Osteoblast (primary cell): ENCODE measurements at regions not wholly inside any gene's neighbourhood (a gene's known extent, or its start where the extent isn't known, plus 50 kb on each side); places are given as distances from the start of the nearest gene placed in this dataset.

Source experiments
- DNase-seq: peaks from one replicate; pipeline ENCODE4 v3.0.0; 2011; ENCODE audit warnings: low spot score, mixed read lengths; ENCODE audit not compliant: insufficient read length; ENCODE audit errors: missing footprints
- H2AFZ ChIP-seq: 2 replicates; pipeline ENCODE4 v1.6.0; 2011; ENCODE audit warnings: mild to moderate bottlenecking, low read length
- H3K27ac ChIP-seq: 2 replicates; pipeline ENCODE4 v1.5.1; 2011; ENCODE audit warnings: mild to moderate bottlenecking, low read depth, low read length, moderate library complexity
- H3K27me3 ChIP-seq: 2 replicates; pipeline ENCODE4 v1.6.0; 2012; ENCODE audit warnings: mild to moderate bottlenecking, control low read depth, inconsistent platforms, low read length, moderate library complexity; ENCODE audit not compliant: insufficient read depth
- H3K36me3 ChIP-seq: 2 replicates; pipeline ENCODE4 v1.5.1; 2011; ENCODE audit warnings: mild to moderate bottlenecking, low read length, control low read depth, moderate library complexity; ENCODE audit not compliant: insufficient read depth
- H3K4me1 ChIP-seq: 2 replicates; pipeline ENCODE4 v1.5.1; 2011; ENCODE audit warnings: mild to moderate bottlenecking, low read length, control low read depth, moderate library complexity; ENCODE audit not compliant: insufficient read depth
- H3K4me2 ChIP-seq: 2 replicates; pipeline ENCODE4 v1.6.0; 2011; ENCODE audit warnings: mild to moderate bottlenecking, low read length; ENCODE audit not compliant: insufficient read depth
- H3K4me3 ChIP-seq: fragments of 200-600 bp; sonication (generic); 3 replicates; pipeline ENCODE4 v1.5.1; 2012; ENCODE audit warnings: mild to moderate bottlenecking, low read length, inconsistent platforms; ENCODE audit not compliant: insufficient read depth
- H3K79me2 ChIP-seq: 2 replicates; pipeline ENCODE4 v1.6.0; 2012; ENCODE audit warnings: mild to moderate bottlenecking, low read length, control low read depth, inconsistent platforms; ENCODE audit not compliant: insufficient read depth
- H3K9me3 ChIP-seq: 2 replicates; pipeline ENCODE4 v1.5.1; 2011; ENCODE audit warnings: low read depth, low read length, control low read depth
- H4K20me1 ChIP-seq: 2 replicates; pipeline ENCODE4 v1.6.0; 2012; ENCODE audit warnings: mild to moderate bottlenecking, low read length, control low read depth; ENCODE audit not compliant: insufficient read depth
- TF ChIP-seq, protein P1 (sequence below): IDR thresholded peaks from 2 replicates; pipeline ENCODE4 v1.5.1; 2011; ENCODE audit warnings: mild to moderate bottlenecking, low read depth, low read length, moderate library complexity; ENCODE audit errors: extremely low read depth

DNA sequence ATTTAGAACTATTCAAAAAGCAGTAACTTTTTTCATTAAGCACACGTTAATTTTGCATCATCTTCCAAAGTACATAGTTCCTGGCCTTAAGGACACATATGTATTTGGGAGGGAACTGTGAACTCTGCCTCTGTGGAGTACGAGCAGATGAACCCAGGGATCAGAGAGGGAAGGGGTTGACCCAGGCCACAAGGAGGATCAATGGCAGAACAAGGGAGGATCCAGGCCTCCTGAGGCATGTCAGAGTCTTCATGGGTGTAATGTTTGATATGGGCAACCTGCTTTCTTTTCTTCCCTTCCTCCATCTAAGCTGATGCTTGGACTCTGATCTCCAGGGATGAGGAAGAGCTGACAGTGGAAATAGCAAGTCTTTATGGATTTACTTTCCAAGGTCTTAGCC is 164.0 kb downstream of the SH2D4B start:
- no peak overlapping the region for H3K4me2 ChIP-seq
- H3K4me1 ChIP-seq = no peaks in the 10 kb centered on the region
- H3K27ac ChIP-seq = no peak overlapping the region
- TF ChIP-seq, protein P1, sequence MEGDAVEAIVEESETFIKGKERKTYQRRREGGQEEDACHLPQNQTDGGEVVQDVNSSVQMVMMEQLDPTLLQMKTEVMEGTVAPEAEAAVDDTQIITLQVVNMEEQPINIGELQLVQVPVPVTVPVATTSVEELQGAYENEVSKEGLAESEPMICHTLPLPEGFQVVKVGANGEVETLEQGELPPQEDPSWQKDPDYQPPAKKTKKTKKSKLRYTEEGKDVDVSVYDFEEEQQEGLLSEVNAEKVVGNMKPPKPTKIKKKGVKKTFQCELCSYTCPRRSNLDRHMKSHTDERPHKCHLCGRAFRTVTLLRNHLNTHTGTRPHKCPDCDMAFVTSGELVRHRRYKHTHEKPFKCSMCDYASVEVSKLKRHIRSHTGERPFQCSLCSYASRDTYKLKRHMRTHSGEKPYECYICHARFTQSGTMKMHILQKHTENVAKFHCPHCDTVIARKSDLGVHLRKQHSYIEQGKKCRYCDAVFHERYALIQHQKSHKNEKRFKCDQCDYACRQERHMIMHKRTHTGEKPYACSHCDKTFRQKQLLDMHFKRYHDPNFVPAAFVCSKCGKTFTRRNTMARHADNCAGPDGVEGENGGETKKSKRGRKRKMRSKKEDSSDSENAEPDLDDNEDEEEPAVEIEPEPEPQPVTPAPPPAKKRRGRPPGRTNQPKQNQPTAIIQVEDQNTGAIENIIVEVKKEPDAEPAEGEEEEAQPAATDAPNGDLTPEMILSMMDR = no peak
- H3K9me3 ChIP-seq = no peaks in the 10 kb centered on the region
- no peak overlapping the region for H3K4me3 ChIP-seq
- no peaks in the 10 kb centered on the region for H4K20me1 ChIP-seq
- H2AFZ ChIP-seq = no peak overlapping the region
- H3K27me3 ChIP-seq = no peaks in the 10 kb centered on the region
- H3K36me3 ChIP-seq = no peaks in the 10 kb centered on the region
- H3K79me2 ChIP-seq = no peaks in the 10 kb centered on the region
- DNase-seq = no peak

DNA sequence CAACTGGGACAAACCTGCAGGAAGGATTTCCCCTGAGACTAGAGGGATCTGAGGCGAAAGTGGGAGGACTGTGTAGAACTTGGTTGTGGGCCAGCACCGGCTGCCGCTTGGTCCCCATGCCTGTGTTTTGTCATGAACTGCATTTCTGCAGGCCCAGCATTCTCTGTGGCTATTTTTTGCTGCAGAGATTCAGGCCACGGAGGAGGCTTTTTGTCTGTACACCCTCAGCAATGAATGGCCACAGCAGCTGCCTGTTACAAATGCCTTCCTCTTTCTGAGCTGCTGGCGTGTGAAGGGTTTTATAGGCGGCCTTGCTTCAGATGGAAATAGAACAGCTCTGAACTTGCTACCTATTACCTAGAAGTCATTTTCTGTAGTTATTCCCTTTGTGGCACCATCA is 164.4 kb downstream of the SH2D4B start:
- Histone ChIP-seq H3K27me3 (no peaks in the 10 kb centered on the region), H3K4me1 (no peaks in the 10 kb centered on the region), H3K4me3 (no peak overlapping the region), H3K9me3 (no peaks in the 10 kb centered on the region), H3K4me2 (no peak overlapping the region), H3K79me2 (no peaks in the 10 kb centered on the region), H3K36me3 (no peaks in the 10 kb centered on the region), H4K20me1 (no peaks in the 10 kb centered on the region), H3K27ac (no peak overlapping the region), H2AFZ (no peak overlapping the region)
- DNase-seq = no peak
- TF ChIP-seq, protein P1 = no peak

DNA sequence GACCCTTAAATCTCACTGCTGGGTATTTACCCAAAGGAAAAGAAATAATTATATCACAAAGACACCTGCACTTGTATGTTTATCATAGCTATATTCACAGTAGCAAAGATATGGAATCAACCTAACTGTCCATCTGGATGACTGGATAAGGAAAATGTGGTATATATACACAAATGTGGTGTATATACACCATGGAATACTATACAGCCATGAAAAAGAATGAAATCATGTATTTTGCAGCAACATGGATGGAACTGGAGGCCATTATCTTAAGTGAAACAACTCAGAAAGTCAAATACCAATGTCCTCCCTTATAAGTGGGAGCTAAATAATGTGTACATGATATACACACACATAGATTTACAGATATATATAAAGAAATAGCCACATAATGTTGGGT is 168.2 kb downstream of the SH2D4B start:
- no peak overlapping the region for H2AFZ ChIP-seq
- TF ChIP-seq, protein P1 = no peak
- H3K4me1 ChIP-seq = no peaks in the 10 kb centered on the region

DNA sequence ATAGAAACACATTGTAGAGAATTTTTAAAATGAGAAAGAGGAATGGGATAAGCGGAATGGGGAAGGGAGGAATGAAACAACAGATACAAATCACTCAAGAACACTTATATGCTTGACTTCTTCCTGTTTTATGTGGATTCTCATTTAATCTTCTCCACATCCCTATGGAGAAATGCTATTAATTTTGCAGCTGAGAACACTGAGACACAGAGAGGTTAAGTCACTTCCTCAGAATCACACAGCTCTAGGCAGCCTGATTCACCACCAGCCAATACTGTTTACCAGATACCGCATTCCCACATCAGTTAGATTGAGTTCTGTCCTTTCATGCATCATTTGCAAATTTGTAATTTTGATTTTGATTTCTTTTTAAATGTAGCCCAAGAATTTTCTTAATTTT is 170.5 kb downstream of the SH2D4B start:
- no peaks in the 10 kb centered on the region for H3K9me3 ChIP-seq
- no peaks in the 10 kb centered on the region for H3K4me1 ChIP-seq
- H3K79me2 ChIP-seq = no peaks in the 10 kb centered on the region
- H3K27ac ChIP-seq = no peak overlapping the region
- no peak overlapping the region for H3K4me2 ChIP-seq
- H4K20me1 ChIP-seq = no peaks in the 10 kb centered on the region
- no peaks in the 10 kb centered on the region for H3K27me3 ChIP-seq
- H2AFZ ChIP-seq = no peak overlapping the region
- H3K36me3 ChIP-seq = no peaks in the 10 kb centered on the region
- no peak for DNase-seq
- TF ChIP-seq, protein P1 = no peak
- H3K4me3 ChIP-seq = no peak overlapping the region

More for the DNA sequence above, 168.2 kb downstream of the SH2D4B start:
- no peak for DNase-seq
- H4K20me1 ChIP-seq = no peaks in the 10 kb centered on the region
- H3K27me3 ChIP-seq = no peaks in the 10 kb centered on the region
- H3K9me3 ChIP-seq = no peaks in the 10 kb centered on the region
- no peaks in the 10 kb centered on the region for H3K79me2 ChIP-seq
- H3K36me3 ChIP-seq = no peaks in the 10 kb centered on the region
- H3K4me2 ChIP-seq = no peak overlapping the region
- H3K27ac ChIP-seq = no peak overlapping the region
- H3K4me3 ChIP-seq = no peak overlapping the region
